ENCODE measurements at regions not wholly inside any gene's neighbourhood (a gene's known extent, or its start where the extent isn't known, plus 50 kb on each side); places are given as distances from the start of the nearest gene placed in this dataset.

- Histone ChIP-seq H3K27me3 (ENCODE audit: control insufficient read depth, insufficient read depth, low read length) (no peaks in the 10 kb centered on the region), H3K36me3 (ENCODE audit: control insufficient read depth, insufficient read depth, low read length) (no peaks in the 10 kb centered on the region), H3K27ac (ENCODE audit: insufficient read depth, low read length, poor library complexity, severe bottlenecking) (no peak overlapping the region), H3K9me3 (ENCODE audit: control insufficient read depth in 2 of 2, low read length in 2 of 2) (no peaks in the 10 kb centered on the region), H3K4me3 (ENCODE audit: low read depth, low read length) (no peak overlapping the region), H3K4me1 (ENCODE audit: control insufficient read depth, insufficient read depth, low read length, poor library complexity, severe bottlenecking) (no peaks in the 10 kb centered on the region)
- DNase-seq (no peak), ATAC-seq (ENCODE audit: low read depth in 2 of 2) (no peak)
- Mint-ChIP-seq H3K4me1 (no peaks in the 10 kb centered on the region), H3K9me3 (peaks cover 0 to 23% (median 5%) of the 10 kb centered on the region in 7 donors), H3K27ac (no peak overlapping the region), H3K4me3 (no peak overlapping the region), H3K27me3 (no peaks in the 10 kb centered on the region), H3K36me3 (no peaks in the 10 kb centered on the region)
These were observed 192.9 kb upstream of the SPTLC3 start for GRCh38 chr20:12815778-12816408.

DNA sequence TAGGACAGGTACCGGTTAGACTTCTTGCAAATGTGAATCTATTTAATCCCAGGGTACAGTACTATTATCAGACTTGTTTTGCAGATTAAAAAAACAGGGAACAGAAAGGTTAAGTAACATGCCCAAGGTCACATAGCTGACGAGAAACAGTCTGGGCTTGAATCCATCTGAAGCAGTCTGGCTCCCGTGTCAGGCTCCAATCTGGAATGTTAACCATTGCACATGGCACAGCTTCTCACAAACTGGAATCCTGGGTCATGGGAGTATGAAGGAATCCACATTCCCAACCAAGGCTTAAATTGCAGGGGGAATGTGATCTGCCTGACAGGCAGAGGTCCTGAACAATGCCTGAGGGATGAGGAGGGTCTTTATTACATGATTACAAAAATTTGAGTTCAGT lies 187.5 kb upstream of the SPTLC3 start:
- H3K9me3 ChIP-seq (ENCODE audit: control insufficient read depth in 2 of 2, low read length in 2 of 2), result peaks cover 3 to 8% of the 10 kb centered on the region in 2 experiments
- no peaks in the 10 kb centered on the region for H3K36me3 Mint-ChIP-seq
- no peaks in the 10 kb centered on the region for H3K4me1 Mint-ChIP-seq
- no peak overlapping the region for H3K27ac ChIP-seq (ENCODE audit: insufficient read depth, low read length, poor library complexity, severe bottlenecking)
- ATAC-seq (ENCODE audit: low read depth in 2 of 2), result no peak
- no peak overlapping the region for H3K4me3 Mint-ChIP-seq
- H3K27me3 ChIP-seq (ENCODE audit: control insufficient read depth, insufficient read depth, low read length), result no peaks in the 10 kb centered on the region
- no peak overlapping the region for H3K4me3 ChIP-seq (ENCODE audit: low read depth, low read length)
- DNase-seq, result no peak
- peaks cover 2 to 19% (median 5%) of the 10 kb centered on the region in 7 donors for H3K9me3 Mint-ChIP-seq
- H3K36me3 ChIP-seq (ENCODE audit: control insufficient read depth, insufficient read depth, low read length), result no peaks in the 10 kb centered on the region
- no peaks in the 10 kb centered on the region for H3K4me1 ChIP-seq (ENCODE audit: control insufficient read depth, insufficient read depth, low read length, poor library complexity, severe bottlenecking)
- H3K27ac Mint-ChIP-seq, result no peak overlapping the region
- H3K27me3 Mint-ChIP-seq, result no peaks in the 10 kb centered on the region

GRCh38 chr20:12823734-12824133 lies 185.0 kb upstream of the SPTLC3 start:
- no peak for DNase-seq
- Histone ChIP-seq H3K9me3 (ENCODE audit: control insufficient read depth in 2 of 2, low read length in 2 of 2) (peaks cover 3 to 8% of the 10 kb centered on the region in 2 experiments), H3K4me1 (ENCODE audit: control insufficient read depth, insufficient read depth, low read length, poor library complexity, severe bottlenecking) (no peaks in the 10 kb centered on the region), H3K36me3 (ENCODE audit: control insufficient read depth, insufficient read depth, low read length) (no peaks in the 10 kb centered on the region), H3K27me3 (ENCODE audit: control insufficient read depth, insufficient read depth, low read length) (no peaks in the 10 kb centered on the region), H3K27ac (ENCODE audit: insufficient read depth, low read length, poor library complexity, severe bottlenecking) (no peak overlapping the region), H3K4me3 (ENCODE audit: low read depth, low read length) (no peak overlapping the region)
- H3K36me3 Mint-ChIP-seq, result no peaks in the 10 kb centered on the region
- H3K27me3 Mint-ChIP-seq, result no peaks in the 10 kb centered on the region
- no peak overlapping the region for H3K4me3 Mint-ChIP-seq
- no peak for ATAC-seq (ENCODE audit: low read depth in 2 of 2)
- peaks cover 2 to 20% (median 6%) of the 10 kb centered on the region in 7 donors for H3K9me3 Mint-ChIP-seq
- no peak overlapping the region for H3K27ac Mint-ChIP-seq
- H3K4me1 Mint-ChIP-seq, result no peaks in the 10 kb centered on the region

DNA sequence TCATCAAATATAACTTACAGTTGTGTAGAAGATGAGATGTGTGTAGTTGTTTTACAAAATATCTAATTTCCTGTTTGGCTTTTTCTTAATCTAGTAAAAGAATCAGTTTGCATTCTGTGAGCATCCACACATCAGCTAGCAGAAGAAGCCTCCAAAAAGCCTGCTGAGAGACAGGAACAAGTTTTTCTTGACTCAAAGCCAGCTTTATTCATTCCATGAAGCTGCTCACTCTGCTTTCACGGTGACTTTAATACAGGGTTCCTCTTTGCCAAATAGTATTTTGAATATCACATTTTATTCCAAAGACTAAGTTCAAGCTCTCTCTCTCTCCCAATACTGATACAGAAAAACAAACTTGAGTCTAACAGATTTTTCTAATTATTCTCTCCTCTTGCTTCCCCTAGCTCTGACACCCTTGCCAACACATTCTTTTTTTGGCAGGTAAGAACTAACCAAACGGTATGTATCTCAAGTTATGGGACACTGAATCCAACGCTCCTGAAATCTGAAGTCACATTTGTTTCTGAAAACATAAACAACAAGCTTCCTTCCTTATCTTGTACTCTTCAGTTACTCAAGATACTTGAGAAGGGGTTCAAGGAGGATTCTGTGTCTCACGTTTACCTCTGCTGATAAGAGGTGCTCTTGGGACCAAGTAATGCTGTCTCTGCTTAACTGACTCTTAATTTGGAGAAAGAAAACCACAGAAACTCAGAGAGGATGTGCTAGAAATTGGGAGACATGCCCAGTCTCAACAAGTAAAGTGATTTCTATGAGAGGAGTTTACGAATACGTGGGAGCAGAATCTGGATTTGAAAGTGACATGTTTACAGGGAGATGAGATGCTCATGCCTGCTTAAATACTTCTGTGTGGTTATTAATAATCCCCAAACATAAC lies 184.2 kb upstream of the SPTLC3 start:
- Histone ChIP-seq H3K9me3 (ENCODE audit: control insufficient read depth in 2 of 2, low read length in 2 of 2) (peaks cover 3 to 8% of the 10 kb centered on the region in 2 experiments), H3K36me3 (ENCODE audit: control insufficient read depth, insufficient read depth, low read length) (no peaks in the 10 kb centered on the region), H3K27me3 (ENCODE audit: control insufficient read depth, insufficient read depth, low read length) (no peaks in the 10 kb centered on the region), H3K4me3 (ENCODE audit: low read depth, low read length) (no peak overlapping the region), H3K27ac (ENCODE audit: insufficient read depth, low read length, poor library complexity, severe bottlenecking) (no peak overlapping the region), H3K4me1 (ENCODE audit: control insufficient read depth, insufficient read depth, low read length, poor library complexity, severe bottlenecking) (no peaks in the 10 kb centered on the region)
- Mint-ChIP-seq H3K4me3 (no peak overlapping the region), H3K36me3 (no peaks in the 10 kb centered on the region), H3K27ac (no peak overlapping the region), H3K4me1 (no peaks in the 10 kb centered on the region), H3K9me3 (peaks cover 2 to 20% (median 6%) of the 10 kb centered on the region in 7 donors), H3K27me3 (no peaks in the 10 kb centered on the region)
- no peak for DNase-seq
- no peak for ATAC-seq (ENCODE audit: low read depth in 2 of 2)

DNA sequence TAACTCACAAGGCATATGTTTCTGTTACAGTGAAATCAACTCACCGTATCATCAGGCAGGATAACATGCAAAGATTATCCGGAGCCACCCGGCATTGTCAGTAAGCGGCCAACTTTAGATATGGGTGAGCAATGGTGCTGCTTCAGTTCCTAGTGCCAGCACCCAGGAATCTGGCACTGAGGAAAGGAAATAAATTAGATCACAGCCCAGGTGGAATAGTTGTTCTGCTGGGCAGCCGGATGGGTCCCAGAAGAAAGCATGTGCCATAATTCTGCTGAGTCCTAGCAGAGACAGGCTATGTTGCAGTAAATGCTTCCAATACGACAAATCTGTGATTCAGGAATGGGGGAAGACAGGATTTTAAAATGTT lies 183.6 kb upstream of the SPTLC3 start:
- Mint-ChIP-seq H3K4me1 (no peaks in the 10 kb centered on the region), H3K9me3 (peaks cover 2 to 16% (median 6%) of the 10 kb centered on the region in 7 donors), H3K4me3 (no peak overlapping the region), H3K36me3 (no peaks in the 10 kb centered on the region), H3K27ac (no peak overlapping the region), H3K27me3 (no peaks in the 10 kb centered on the region)
- DNase-seq, result no peak
- no peak overlapping the region for H3K27ac ChIP-seq (ENCODE audit: insufficient read depth, low read length, poor library complexity, severe bottlenecking)
- no peaks in the 10 kb centered on the region for H3K27me3 ChIP-seq (ENCODE audit: control insufficient read depth, insufficient read depth, low read length)
- no peaks in the 10 kb centered on the region for H3K4me1 ChIP-seq (ENCODE audit: control insufficient read depth, insufficient read depth, low read length, poor library complexity, severe bottlenecking)
- H3K4me3 ChIP-seq (ENCODE audit: low read depth, low read length), result no peak overlapping the region
- no peaks in the 10 kb centered on the region for H3K36me3 ChIP-seq (ENCODE audit: control insufficient read depth, insufficient read depth, low read length)
- peaks cover 3 to 8% of the 10 kb centered on the region in 2 experiments for H3K9me3 ChIP-seq (ENCODE audit: control insufficient read depth in 2 of 2, low read length in 2 of 2)
- ATAC-seq (ENCODE audit: low read depth in 2 of 2), result no peak

- ATAC-seq (ENCODE audit: low read depth in 2 of 2) (no peak), DNase-seq (no peak)
- Mint-ChIP-seq H3K9me3 (peaks cover 0 to 14% (median 4%) of the 10 kb centered on the region in 7 donors), H3K36me3 (no peaks in the 10 kb centered on the region), H3K4me1 (no peaks in the 10 kb centered on the region), H3K4me3 (no peak overlapping the region), H3K27ac (no peak overlapping the region), H3K27me3 (no peaks in the 10 kb centered on the region)
- H3K4me3 ChIP-seq (ENCODE audit: low read depth, low read length), result no peak overlapping the region
- no peaks in the 10 kb centered on the region for H3K36me3 ChIP-seq (ENCODE audit: control insufficient read depth, insufficient read depth, low read length)
- H3K27me3 ChIP-seq (ENCODE audit: control insufficient read depth, insufficient read depth, low read length), result no peaks in the 10 kb centered on the region
- no peak overlapping the region for H3K27ac ChIP-seq (ENCODE audit: insufficient read depth, low read length, poor library complexity, severe bottlenecking)
- H3K4me1 ChIP-seq (ENCODE audit: control insufficient read depth, insufficient read depth, low read length, poor library complexity, severe bottlenecking), result no peaks in the 10 kb centered on the region
- peaks cover 3 to 5% of the 10 kb centered on the region in 2 experiments for H3K9me3 ChIP-seq (ENCODE audit: control insufficient read depth in 2 of 2, low read length in 2 of 2)
These were observed 180.9 kb upstream of the SPTLC3 start for GRCh38 chr20:12827816-12828385.

DNA sequence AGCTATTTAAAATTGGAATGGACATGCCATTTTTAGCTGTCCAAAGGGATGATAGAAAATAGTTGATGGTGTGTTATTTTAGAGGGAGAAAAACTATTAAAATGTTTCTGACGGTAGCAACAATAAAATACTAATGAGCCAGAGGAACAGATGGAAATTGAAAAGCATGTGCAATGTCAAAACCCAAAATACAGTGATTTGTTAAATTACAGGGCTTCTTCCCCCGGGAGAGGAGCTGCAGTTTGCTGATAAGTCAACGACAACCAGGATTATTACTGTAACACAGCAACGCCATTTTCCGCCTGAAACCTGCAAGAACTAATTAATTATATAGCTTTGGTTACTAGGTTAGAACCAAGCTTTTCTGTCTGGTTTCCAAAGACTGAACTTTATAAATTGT lies 179.6 kb upstream of the SPTLC3 start:
- H3K36me3 Mint-ChIP-seq, result no peaks in the 10 kb centered on the region

More for the DNA sequence above, 179.6 kb upstream of the SPTLC3 start:
- no peaks in the 10 kb centered on the region for H3K4me1 ChIP-seq (ENCODE audit: control insufficient read depth, insufficient read depth, low read length, poor library complexity, severe bottlenecking)
- H3K4me3 Mint-ChIP-seq, result no peak overlapping the region
- H3K4me3 ChIP-seq (ENCODE audit: low read depth, low read length), result no peak overlapping the region
- ATAC-seq (ENCODE audit: low read depth in 2 of 2) (no peak), DNase-seq (no peak)
- no peaks in the 10 kb centered on the region for H3K4me1 Mint-ChIP-seq
- no peak overlapping the region for H3K27ac Mint-ChIP-seq
- H3K9me3 Mint-ChIP-seq, result peaks cover 0 to 10% (median 4%) of the 10 kb centered on the region in 7 donors
- no peaks in the 10 kb centered on the region for H3K9me3 ChIP-seq (ENCODE audit: control insufficient read depth in 2 of 2, low read length in 2 of 2)
- H3K27me3 Mint-ChIP-seq, result no peaks in the 10 kb centered on the region
- no peaks in the 10 kb centered on the region for H3K27me3 ChIP-seq (ENCODE audit: control insufficient read depth, insufficient read depth, low read length)
- no peak overlapping the region for H3K27ac ChIP-seq (ENCODE audit: insufficient read depth, low read length, poor library complexity, severe bottlenecking)
- no peaks in the 10 kb centered on the region for H3K36me3 ChIP-seq (ENCODE audit: control insufficient read depth, insufficient read depth, low read length)
